Mesenchymal stem cell (in vitro differentiated cells and primary cell): ENCODE measurements at regions not wholly inside any gene's neighbourhood (a gene's known extent, or its start where the extent isn't known, plus 50 kb on each side); places are given as distances from the start of the nearest gene placed in this dataset.
"Not testable (repeated sequence)": the region's sequence is repeated elsewhere in the genome, so short reads cannot be mapped to it uniquely, and the experiment has no call there.

ENCODE experiments used
- DNase-seq: peaks from one replicate; pipeline ENCODE4 v3.0.0-alpha.2; 2013
- H2AFZ ChIP-seq: one replicate; pipeline ENCODE4 v1.6.1; 2013; ENCODE audit warnings: low read depth, mild to moderate bottlenecking, control low read depth, inconsistent platforms, low read length, moderate library complexity
- H2AK5ac ChIP-seq: 2 replicates; pipeline ENCODE4 v1.6.1; 2013; ENCODE audit warnings: low read length, moderate library complexity, mild to moderate bottlenecking, inconsistent platforms; ENCODE audit not compliant: severe bottlenecking
- H2BK120ac ChIP-seq: one replicate; pipeline ENCODE4 v1.6.1; 2013; ENCODE audit warnings: low read depth, mild to moderate bottlenecking, inconsistent platforms, low read length, moderate library complexity
- H2BK12ac ChIP-seq, 2 experiments: one replicate each; pipeline ENCODE4 v1.6.1; 2013; ENCODE audit warnings: inconsistent platforms in 2 of 2, low read length in 2 of 2, mild to moderate bottlenecking in 2 of 2, moderate library complexity in 2 of 2, control low read depth in 1 of 2
- H2BK15ac ChIP-seq: one replicate; pipeline ENCODE4 v1.6.1; 2013; ENCODE audit warnings: mild to moderate bottlenecking, low read depth, inconsistent platforms; ENCODE audit not compliant: poor library complexity, severe bottlenecking
- H2BK5ac ChIP-seq: 2 replicates; pipeline ENCODE4 v1.6.1; 2013; ENCODE audit warnings: low read depth, mild to moderate bottlenecking, low read length, control low read depth, inconsistent platforms; ENCODE audit not compliant: poor library complexity, severe bottlenecking
- H3K14ac ChIP-seq, 2 experiments: one replicate each; pipeline ENCODE4 v1.6.1; 2013; ENCODE audit warnings: inconsistent platforms in 2 of 2, low read length in 2 of 2, control low read depth in 1 of 2, mild to moderate bottlenecking in 1 of 2, moderate library complexity in 1 of 2
- H3K18ac ChIP-seq, 2 experiments: one replicate each; pipeline ENCODE4 v1.6.1; 2013; ENCODE audit warnings: inconsistent platforms in 2 of 2, low read length in 2 of 2, control low read depth in 1 of 2, low read depth in 1 of 2, mild to moderate bottlenecking in 1 of 2
- H3K23ac ChIP-seq, 2 experiments: one replicate each; pipeline ENCODE4 v1.6.1; 2013; ENCODE audit warnings: inconsistent platforms in 2 of 2, low read length in 2 of 2, mild to moderate bottlenecking in 2 of 2, moderate library complexity in 2 of 2, control low read depth in 1 of 2
- H3K27ac ChIP-seq: 2 replicates; pipeline ENCODE4 v1.5.1; 2013; ENCODE audit warnings: mild to moderate bottlenecking, moderate library complexity, low read length, control low read depth, inconsistent platforms; ENCODE audit not compliant: poor library complexity, severe bottlenecking
- H3K27me3 ChIP-seq, 2 experiments: 2 replicates each; pipeline versions ENCODE4 v1.6.1 to v1.7.0; 2013; ENCODE audit warnings: low read length in 2 of 2, mild to moderate bottlenecking in 2 of 2, moderate library complexity in 2 of 2, control low read depth in 1 of 2, inconsistent platforms in 1 of 2; ENCODE audit not compliant: control insufficient read depth in 1 of 2, insufficient read depth in 1 of 2
- H3K36me3 ChIP-seq, 2 experiments: 2 replicates each; pipeline versions ENCODE4 v1.6.1 to v1.7.0; 2013; ENCODE audit warnings: low read length in 2 of 2, control low read depth in 1 of 2, inconsistent platforms in 1 of 2, low read depth in 1 of 2, mild to moderate bottlenecking in 1 of 2; ENCODE audit not compliant: insufficient read depth in 2 of 2, control insufficient read depth in 1 of 2
- H3K4ac ChIP-seq, 2 experiments: one replicate each; pipeline ENCODE4 v1.6.1; 2013; ENCODE audit warnings: inconsistent platforms in 2 of 2, low read length in 2 of 2, mild to moderate bottlenecking in 2 of 2, moderate library complexity in 2 of 2, control low read depth in 1 of 2, low read depth in 1 of 2
- H3K4me1 ChIP-seq: 2 replicates; pipeline ENCODE4 v1.6.1; 2013; ENCODE audit warnings: low read depth, low read length, control low read depth; ENCODE audit not compliant: control insufficient read depth, insufficient read depth
- H3K4me2 ChIP-seq: 2 replicates; pipeline ENCODE4 v1.6.1; 2013; ENCODE audit warnings: low read length, mild to moderate bottlenecking, inconsistent platforms; ENCODE audit not compliant: poor library complexity, severe bottlenecking
- H3K4me3 ChIP-seq, 2 experiments: 2 replicates each; pipeline versions ENCODE4 v1.5.1 to v1.7.0; 2013; ENCODE audit warnings: low read length in 2 of 2, mild to moderate bottlenecking in 2 of 2, control low read depth in 1 of 2, low read depth in 1 of 2; ENCODE audit not compliant: insufficient read depth in 1 of 2
- H3K79me1 ChIP-seq: replicated peaks from 2 replicates; pipeline ENCODE4 v1.6.1; 2013; ENCODE audit warnings: mild to moderate bottlenecking, control low read depth, low read length, inconsistent platforms; ENCODE audit not compliant: poor library complexity, severe bottlenecking
- H3K9ac ChIP-seq: 2 replicates; pipeline ENCODE4 v1.7.0; 2013; ENCODE audit warnings: mild to moderate bottlenecking, low read length, moderate library complexity
- H3K9me3 ChIP-seq: 2 replicates; pipeline ENCODE4 v1.7.0; 2013; ENCODE audit warnings: mild to moderate bottlenecking, low read length; ENCODE audit not compliant: control insufficient read depth
- H4K8ac ChIP-seq: one replicate; pipeline ENCODE4 v1.6.1; 2013; ENCODE audit warnings: inconsistent platforms, mild to moderate bottlenecking, low read length, moderate library complexity
- H4K91ac ChIP-seq: one replicate; pipeline ENCODE4 v1.6.1; 2013; ENCODE audit warnings: mild to moderate bottlenecking, low read length, inconsistent platforms
- WGBS: methylation state at CpG from one replicate; pipeline ENCODE4 v1.1.7; 2013; ENCODE audit warnings: mixed read lengths; 5-methylcytosine and 5-hydroxymethylcytosine counted together

DNA sequence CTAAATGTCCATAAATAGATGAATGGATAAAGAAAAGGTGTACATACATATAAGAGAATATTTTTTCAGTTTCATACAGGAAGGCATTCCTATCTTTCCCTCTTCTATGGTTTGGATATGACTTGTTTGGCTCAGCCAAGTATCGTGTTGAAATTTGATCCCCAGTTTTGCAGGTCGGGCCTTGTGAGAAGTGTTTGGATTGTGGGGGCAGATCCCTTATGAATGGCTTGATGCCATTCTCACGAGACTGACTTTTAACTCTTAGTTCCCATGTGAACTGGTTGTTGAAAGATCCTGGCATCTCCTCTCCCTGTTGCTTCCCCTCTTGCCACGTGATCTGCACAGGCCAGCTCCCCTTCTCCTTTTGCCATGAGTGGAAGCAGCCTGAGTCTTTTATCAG, 421.1 kb upstream of the FTMT start:
- Histone ChIP-seq H3K4ac (no peak overlapping the region), H4K8ac (no peak overlapping the region), H3K79me1 (no peaks in the 10 kb centered on the region), H3K9me3 (no peaks in the 10 kb centered on the region), H2BK12ac (no peak overlapping the region), H2BK120ac (no peak overlapping the region), H3K4me1 (no peaks in the 10 kb centered on the region), H2AK5ac (no peak overlapping the region), H2BK15ac (no peak overlapping the region), H3K14ac (no peak overlapping the region), H3K18ac (no peak overlapping the region), H2BK5ac (no peak overlapping the region), H3K36me3 (no peaks in the 10 kb centered on the region), H3K23ac (no peak overlapping the region), H3K4me3 (no peak overlapping the region), H2AFZ (peak overlapping the region; percentile 61), H4K91ac (no peak overlapping the region), H3K27me3 (no peaks in the 10 kb centered on the region), H3K4me2 (no peak overlapping the region), H3K27ac (no peak overlapping the region), H3K9ac (no peak overlapping the region)
- 44% methylated on average over 4 of the region's 4 CpGs for WGBS
- DNase-seq: no peak

DNA sequence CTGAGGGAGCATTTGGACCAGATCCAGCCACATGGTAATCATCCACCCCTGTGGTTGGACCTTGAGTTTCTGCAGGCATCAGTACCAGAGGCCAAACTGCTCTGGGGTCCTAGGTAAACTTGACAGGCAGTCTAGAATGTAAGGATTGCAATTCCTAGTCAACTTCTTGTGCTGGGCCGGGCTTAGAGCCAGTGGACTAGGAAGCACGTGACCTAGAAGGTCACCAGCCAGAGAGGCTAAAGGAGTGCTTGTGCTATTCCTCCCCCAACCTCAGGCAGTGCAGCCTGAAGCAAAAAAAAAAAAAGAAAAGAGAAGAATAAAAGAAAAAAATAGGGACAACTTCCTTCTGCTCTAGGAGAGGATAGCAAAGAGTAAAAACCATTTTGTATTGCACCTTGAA, 406.2 kb upstream of the FTMT start:
- Histone ChIP-seq H3K4me2 (no peak overlapping the region), H2AK5ac (no peak overlapping the region), H3K9me3 (no peaks in the 10 kb centered on the region), H3K4me3 (no peak overlapping the region), H2AFZ (no peak overlapping the region), H4K91ac (peak overlapping the region; percentile 39), H2BK120ac (no peak overlapping the region), H2BK15ac (no peak overlapping the region), H3K18ac (no peak overlapping the region), H3K27ac (no peak overlapping the region), H3K4ac (no peak overlapping the region), H3K27me3 (no peaks in the 10 kb centered on the region), H3K36me3 (no peaks in the 10 kb centered on the region), H3K79me1 (no peaks in the 10 kb centered on the region), H3K4me1 (no peaks in the 10 kb centered on the region), H2BK5ac (no peak overlapping the region), H4K8ac (no peak overlapping the region), H3K23ac (no peak overlapping the region), H2BK12ac (no peak overlapping the region), H3K9ac (no peak overlapping the region), H3K14ac (no peak overlapping the region)
- DNase-seq: no peak
- WGBS: 88% methylated on average over 1 of the region's 2 CpGs

DNA sequence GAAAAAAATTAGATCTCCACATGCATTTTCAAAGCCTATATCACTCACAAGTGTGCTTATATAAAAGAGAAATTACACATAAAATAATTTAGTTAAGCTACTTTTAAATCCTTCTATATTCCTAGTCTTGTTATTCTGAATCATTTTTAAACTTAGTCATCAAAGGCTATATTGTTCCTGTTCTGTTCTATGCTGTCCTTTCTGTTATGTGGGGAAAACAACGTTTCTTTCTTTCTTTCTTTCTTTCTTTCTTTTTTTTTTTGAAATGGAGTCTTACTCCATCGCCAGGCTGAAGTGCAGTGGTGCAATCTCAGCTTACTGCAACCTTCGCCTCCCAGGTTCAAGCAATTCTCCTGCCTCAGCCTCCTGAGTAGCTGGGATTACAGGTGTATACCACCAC, 389.2 kb upstream of the FTMT start:
- H2BK12ac ChIP-seq: no peak overlapping the region
- no peak overlapping the region for H2BK120ac ChIP-seq
- H3K9ac ChIP-seq: no peak overlapping the region
- no peak overlapping the region for H3K23ac ChIP-seq
- no peaks in the 10 kb centered on the region for H3K9me3 ChIP-seq
- no peak overlapping the region for H3K14ac ChIP-seq
- WGBS: 73% methylated on average over 3 of the region's 3 CpGs
- H3K27ac ChIP-seq: no peak overlapping the region
- H3K4ac ChIP-seq: no peak overlapping the region
- H3K4me2 ChIP-seq: no peak overlapping the region
- H4K91ac ChIP-seq: no peak overlapping the region
- H4K8ac ChIP-seq: no peak overlapping the region
- no peak overlapping the region for H3K18ac ChIP-seq
- H2BK15ac ChIP-seq: no peak overlapping the region
- H3K36me3 ChIP-seq: no peaks in the 10 kb centered on the region
- no peak overlapping the region for H2BK5ac ChIP-seq
- no peak overlapping the region for H3K4me3 ChIP-seq
- no peak for DNase-seq
- H2AFZ ChIP-seq: no peak overlapping the region
- no peaks in the 10 kb centered on the region for H3K27me3 ChIP-seq
- H2AK5ac ChIP-seq: no peak overlapping the region
- H3K4me1 ChIP-seq: no peaks in the 10 kb centered on the region
- H3K79me1 ChIP-seq: no peaks in the 10 kb centered on the region

DNA sequence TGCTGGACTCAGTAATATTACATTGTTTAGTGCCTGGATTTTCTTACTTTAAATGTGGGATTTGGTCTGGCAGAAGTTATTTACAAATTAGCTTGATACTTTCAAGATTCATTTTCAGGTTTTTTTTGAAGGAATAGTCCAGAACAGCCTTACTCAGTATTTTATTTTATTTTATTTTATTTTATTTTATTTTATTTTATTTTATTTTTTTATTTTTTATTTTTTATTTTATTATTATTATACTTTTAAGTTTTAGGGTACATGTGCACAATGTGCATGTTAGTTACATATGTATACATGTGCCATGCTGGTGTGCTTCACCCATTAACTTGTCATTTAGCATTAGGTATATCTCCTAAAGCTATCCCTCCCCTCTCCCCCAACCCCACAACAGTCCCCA, 380.5 kb upstream of the FTMT start:
- not testable (repeated sequence) for H3K4me2 ChIP-seq, H3K9ac ChIP-seq, H3K23ac ChIP-seq, H3K36me3 ChIP-seq, H3K4ac ChIP-seq, H2BK12ac ChIP-seq, H3K79me1 ChIP-seq, H2BK120ac ChIP-seq, DNase-seq, H2AFZ ChIP-seq, H2BK5ac ChIP-seq, H3K4me1 ChIP-seq, H3K18ac ChIP-seq, H4K8ac ChIP-seq, H3K27ac ChIP-seq, H3K9me3 ChIP-seq, H2BK15ac ChIP-seq, H3K14ac ChIP-seq, H2AK5ac ChIP-seq, H3K4me3 ChIP-seq, H4K91ac ChIP-seq, H3K27me3 ChIP-seq
